ENCODE measurements at regions not wholly inside any gene's neighbourhood (a gene's known extent, or its start where the extent isn't known, plus 50 kb on each side); places are given as distances from the start of the nearest gene placed in this dataset.
"Not testable (repeated sequence)": the region's sequence is repeated elsewhere in the genome, so short reads cannot be mapped to it uniquely, and the experiment has no call there.

DNA sequence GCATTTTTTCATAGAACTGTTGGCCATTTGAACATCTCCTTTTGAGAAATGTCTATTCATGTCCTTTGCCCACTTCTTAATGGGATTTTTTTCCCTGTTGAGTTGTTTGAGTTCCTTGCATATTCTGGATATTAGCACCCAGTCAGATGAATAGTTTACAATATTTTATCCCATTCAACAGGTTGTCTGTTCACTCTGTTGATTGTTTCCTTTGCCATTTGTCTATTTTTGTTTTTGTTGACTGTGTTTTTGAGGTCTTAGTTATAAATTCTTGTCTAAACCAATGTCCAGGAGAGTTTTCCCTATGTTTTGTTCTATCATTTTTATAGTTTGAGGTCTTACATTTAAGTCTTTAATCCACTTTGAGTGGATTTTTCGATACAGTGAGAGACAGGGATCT, 139.0 kb upstream of the TNPO1 start:
- H3K4me3 ChIP-seq (ENCODE audit: low read depth, poor library complexity, severe bottlenecking): no peak overlapping the region
- 66 to 82% methylated on average over 1 of the region's 1 CpG for WGBS, 2 donors
- no peak for TF ChIP-seq POLR2A (IDR thresholded peaks at IDR 0.05)
- TF ChIP-seq, protein P1, sequence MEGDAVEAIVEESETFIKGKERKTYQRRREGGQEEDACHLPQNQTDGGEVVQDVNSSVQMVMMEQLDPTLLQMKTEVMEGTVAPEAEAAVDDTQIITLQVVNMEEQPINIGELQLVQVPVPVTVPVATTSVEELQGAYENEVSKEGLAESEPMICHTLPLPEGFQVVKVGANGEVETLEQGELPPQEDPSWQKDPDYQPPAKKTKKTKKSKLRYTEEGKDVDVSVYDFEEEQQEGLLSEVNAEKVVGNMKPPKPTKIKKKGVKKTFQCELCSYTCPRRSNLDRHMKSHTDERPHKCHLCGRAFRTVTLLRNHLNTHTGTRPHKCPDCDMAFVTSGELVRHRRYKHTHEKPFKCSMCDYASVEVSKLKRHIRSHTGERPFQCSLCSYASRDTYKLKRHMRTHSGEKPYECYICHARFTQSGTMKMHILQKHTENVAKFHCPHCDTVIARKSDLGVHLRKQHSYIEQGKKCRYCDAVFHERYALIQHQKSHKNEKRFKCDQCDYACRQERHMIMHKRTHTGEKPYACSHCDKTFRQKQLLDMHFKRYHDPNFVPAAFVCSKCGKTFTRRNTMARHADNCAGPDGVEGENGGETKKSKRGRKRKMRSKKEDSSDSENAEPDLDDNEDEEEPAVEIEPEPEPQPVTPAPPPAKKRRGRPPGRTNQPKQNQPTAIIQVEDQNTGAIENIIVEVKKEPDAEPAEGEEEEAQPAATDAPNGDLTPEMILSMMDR (IDR thresholded peaks at IDR 0.05): no peak
- no peak for DNase-seq (ENCODE audit: low spot score in 2 of 2)
- intact Hi-C loops (cut with DNase I; ENCODE audit: low total_unique reads): no loop called here

- DNase-seq (ENCODE audit: low spot score in 2 of 2); H3K4me3 ChIP-seq (ENCODE audit: low read depth, poor library complexity, severe bottlenecking); intact Hi-C loops (cut with DNase I; ENCODE audit: low total_unique reads): not testable (repeated sequence)
- 92 to 93% methylated on average over 8 of the region's 8 CpGs for WGBS, 2 donors
Observed at GRCh38 chr5:72676831-72677230, 139.6 kb upstream of the TNPO1 start.

DNA sequence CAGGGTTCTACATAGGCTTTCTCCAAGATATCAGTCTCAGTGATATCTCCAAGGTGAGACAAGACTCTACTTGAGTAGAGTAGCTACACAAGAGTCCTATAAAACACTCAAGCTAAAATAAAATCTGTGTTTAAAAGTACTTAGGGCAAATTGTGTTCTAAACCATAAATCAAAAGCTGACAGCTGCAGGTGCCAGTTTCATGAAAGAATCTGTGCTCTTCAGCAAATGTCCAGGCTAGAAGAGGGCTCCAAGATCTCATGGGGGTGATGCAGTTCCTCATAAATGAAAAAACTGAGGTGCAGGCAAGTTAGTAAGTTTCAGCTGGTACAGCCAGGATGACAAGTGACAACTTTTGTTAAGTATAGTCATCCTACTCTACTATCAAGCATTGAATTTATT, 142.8 kb upstream of the TNPO1 start:
- TF ChIP-seq POLR2A (IDR thresholded peaks at IDR 0.05): no peak
- TF ChIP-seq, protein P1 (IDR thresholded peaks at IDR 0.05): no peak
- DNase-seq (ENCODE audit: low spot score in 2 of 2): no peak
- no peak overlapping the region for H3K4me3 ChIP-seq (ENCODE audit: low read depth, poor library complexity, severe bottlenecking)
- intact Hi-C loops (cut with DNase I; ENCODE audit: low total_unique reads): no loop called here

GRCh38 chr5:72673180-72673579, 143.3 kb upstream of the TNPO1 start:
- no peak for TF ChIP-seq POLR2A (IDR thresholded peaks at IDR 0.05)
- TF ChIP-seq, protein P1 (IDR thresholded peaks at IDR 0.05): no peak
- H3K4me3 ChIP-seq (ENCODE audit: low read depth, poor library complexity, severe bottlenecking): no peak overlapping the region
- DNase-seq (ENCODE audit: low spot score in 2 of 2): no peak
- intact Hi-C loops (cut with DNase I; ENCODE audit: low total_unique reads): no loop called here

- DNase-seq (ENCODE audit: low spot score in 2 of 2): no peak
- TF ChIP-seq, protein P1 (IDR thresholded peaks at IDR 0.05): no peak
- no peak for TF ChIP-seq POLR2A (IDR thresholded peaks at IDR 0.05)
Observed at GRCh38 chr5:72667708-72668107, 148.8 kb upstream of the TNPO1 start.

DNA sequence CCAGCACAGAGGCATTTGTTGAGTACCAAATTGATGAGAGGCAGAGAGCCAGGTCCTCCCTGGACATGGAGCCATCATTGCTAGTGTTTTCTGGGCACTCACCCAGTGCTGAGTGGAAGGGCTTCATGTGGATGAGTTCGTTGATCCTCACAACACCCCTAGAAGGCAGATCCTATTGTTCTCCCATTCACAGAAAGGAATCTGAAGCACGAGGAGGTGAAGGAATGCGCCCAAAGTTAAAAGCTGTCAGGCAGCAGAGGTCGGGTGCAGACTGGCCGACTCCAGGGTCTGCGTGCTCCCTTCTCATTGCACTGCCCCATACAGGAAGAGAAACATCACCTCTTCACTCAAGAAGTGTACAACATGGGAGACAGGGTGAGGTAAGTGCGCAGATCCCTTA, 153.5 kb upstream of the TNPO1 start:
- WGBS, 2 donors: 78 to 89% methylated on average over 7 of the region's 7 CpGs
- TF ChIP-seq POLR2A (IDR thresholded peaks at IDR 0.05): no peak
- TF ChIP-seq, protein P1 (IDR thresholded peaks at IDR 0.05): no peak
- no peak for DNase-seq (ENCODE audit: low spot score in 2 of 2)
- intact Hi-C loops (cut with DNase I; ENCODE audit: low total_unique reads): no loop called here
- H3K4me3 ChIP-seq (ENCODE audit: low read depth, poor library complexity, severe bottlenecking): no peak overlapping the region

More at GRCh38 chr5:72667708-72668107, 148.8 kb upstream of the TNPO1 start:
- 46 to 74% methylated on average over 1 of the region's 1 CpG for WGBS, 2 donors
- intact Hi-C loops (cut with DNase I; ENCODE audit: low total_unique reads): no loop called here
- no peak overlapping the region for H3K4me3 ChIP-seq (ENCODE audit: low read depth, poor library complexity, severe bottlenecking)

Measured in lower leg skin (tissue), 4 donors.